PC-9 (cell line): ENCODE measurements at regions not wholly inside any gene's neighbourhood (a gene's known extent, or its start where the extent isn't known, plus 50 kb on each side); places are given as distances from the start of the nearest gene placed in this dataset.

Source experiments
- CTCF ChIP-seq: fragments of 200-600 bp; sonication (generic); conservative IDR thresholded peaks from 2 replicates; pipeline ENCODE4 v1.6.1; 2017; ENCODE audit warnings: mixed run types, antibody characterized with exemption, mild to moderate bottlenecking, moderate library complexity
- EZH2 ChIP-seq: fragments of 200-600 bp; sonication (generic); IDR thresholded peaks from 2 replicates; pipeline ENCODE4 v1.8.0; 2017; ENCODE audit warnings: antibody characterized with exemption, low read depth

- TF ChIP-seq EZH2 = no peak
- TF ChIP-seq CTCF = no peak
These were observed 561.3 kb upstream of the FSHR start for GRCh38 chr2:49715597-49715996.
